M059J (cell line): ENCODE measurements at regions not wholly inside any gene's neighbourhood (a gene's known extent, or its start where the extent isn't known, plus 50 kb on each side); places are given as distances from the start of the nearest gene placed in this dataset.

Source experiments
- DNase-seq: peaks from one replicate; pipeline ENCODE4 v3.0.0-alpha.2; 2012; ENCODE audit warnings: low read depth

DNA sequence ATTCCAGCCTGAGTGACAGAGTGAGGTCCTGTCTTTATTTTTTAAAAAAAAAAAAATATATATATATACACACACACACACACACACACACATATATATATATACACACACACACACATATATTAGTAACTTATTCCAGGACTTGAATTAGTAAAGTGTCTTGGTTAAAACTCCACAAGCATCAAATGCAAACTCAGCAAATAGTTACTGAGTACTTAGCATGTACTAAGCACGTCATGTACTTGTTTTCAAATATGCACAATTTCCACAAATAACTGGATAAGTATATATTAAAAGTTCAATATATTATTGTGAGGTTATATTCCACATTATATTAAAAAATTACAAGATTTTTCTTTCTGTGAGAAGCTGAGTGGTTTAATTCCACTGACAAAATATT is 304.7 kb downstream of the ZEB2 start:
- DNase-seq = no peak

DNA sequence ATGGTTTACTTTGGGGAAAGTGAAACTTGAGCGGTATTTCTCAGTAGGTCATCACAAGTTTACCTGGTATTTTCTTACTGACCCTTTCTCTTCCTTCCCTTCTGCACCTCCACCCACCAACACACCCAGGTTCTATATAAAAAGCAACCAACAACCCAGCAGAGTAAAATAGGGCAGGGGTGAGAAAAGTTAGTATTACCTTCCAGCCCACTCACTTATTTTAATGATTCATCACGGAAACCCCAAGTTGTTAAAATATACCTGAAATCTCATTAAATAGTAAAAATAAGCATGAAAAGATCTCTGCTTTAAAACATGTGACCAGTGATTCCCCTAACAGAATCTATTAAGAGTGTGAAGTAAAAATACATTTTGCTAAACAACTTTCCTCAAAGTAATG is 306.1 kb downstream of the ZEB2 start:
- DNase-seq = no peak

DNA sequence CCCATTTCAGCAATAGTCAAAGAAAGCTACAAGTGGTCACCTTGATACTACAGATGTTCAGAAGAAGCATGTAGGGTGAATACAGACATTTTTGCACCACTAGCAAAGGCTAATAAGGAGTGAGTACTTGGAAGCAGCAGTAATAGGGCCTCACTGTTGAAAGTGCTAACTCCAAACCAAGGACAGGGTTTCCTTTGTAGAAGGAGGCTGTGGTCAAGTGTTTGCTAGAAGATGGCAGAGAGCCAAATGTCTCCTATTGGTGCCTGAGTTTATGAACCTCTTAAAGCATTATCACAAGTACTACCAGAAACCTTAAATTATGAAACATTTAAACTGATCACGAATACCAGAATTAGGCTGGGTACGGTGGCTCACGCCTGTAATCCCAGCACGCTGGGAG is 308.1 kb downstream of the ZEB2 start:
- peak; percentile 20 for DNase-seq

DNA sequence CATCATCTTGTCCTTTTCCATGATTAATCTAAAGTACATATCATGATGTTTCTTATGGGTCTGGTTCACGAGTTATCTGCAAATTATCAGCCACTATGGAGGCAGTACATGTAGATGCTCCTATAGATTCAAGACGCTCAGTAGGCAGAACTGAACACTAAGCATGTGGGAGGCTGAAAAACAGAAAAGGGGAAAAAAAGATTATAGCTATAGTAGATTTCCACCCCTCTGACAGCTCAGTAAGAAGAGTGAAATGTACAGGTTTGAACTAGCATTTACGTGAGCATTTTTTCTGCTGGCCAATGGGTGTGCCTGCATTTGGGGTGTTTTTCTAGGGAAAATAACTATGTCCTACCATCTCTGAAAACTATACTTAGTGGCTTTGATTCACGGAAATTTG is 308.9 kb downstream of the ZEB2 start:
- DNase-seq = no peak

DNA sequence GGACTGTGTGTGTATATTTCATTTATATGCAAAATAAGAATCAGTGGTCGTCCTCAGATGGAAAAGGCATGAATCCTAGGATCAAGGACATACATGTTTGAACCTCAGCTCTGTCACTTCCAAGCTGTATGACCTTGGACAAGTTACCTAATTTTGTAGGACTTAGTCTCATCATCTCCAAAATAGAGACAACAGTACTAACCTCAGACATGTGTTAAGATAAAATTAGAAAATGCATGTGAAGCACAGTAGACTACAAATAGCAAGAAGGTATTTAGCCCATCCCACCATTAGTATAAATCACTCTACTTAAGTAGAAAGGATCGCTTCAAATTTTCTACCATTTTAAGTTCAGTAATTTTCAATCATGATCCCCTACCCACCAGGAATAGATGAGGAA is 309.8 kb downstream of the ZEB2 start:
- DNase-seq = no peak

DNA sequence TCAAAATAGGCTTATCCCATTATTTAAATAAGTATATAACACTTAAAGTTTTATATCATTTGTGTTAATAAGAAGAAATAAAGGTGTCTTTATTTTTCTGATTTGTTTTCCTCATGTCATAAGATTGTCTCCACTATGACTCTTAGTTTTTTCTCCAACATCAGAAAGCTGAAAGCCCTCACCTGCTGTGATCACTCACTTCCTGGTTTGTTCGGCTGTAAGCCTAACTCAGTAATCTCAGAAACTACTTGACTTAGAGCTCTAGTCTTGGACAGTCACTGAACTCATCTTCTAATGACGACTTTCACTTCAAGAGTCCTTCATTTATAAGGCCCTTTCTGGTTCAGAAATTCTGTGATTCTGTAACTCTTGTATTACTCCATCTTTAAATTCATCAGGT is 311.0 kb downstream of the ZEB2 start:
- no peak for DNase-seq

DNA sequence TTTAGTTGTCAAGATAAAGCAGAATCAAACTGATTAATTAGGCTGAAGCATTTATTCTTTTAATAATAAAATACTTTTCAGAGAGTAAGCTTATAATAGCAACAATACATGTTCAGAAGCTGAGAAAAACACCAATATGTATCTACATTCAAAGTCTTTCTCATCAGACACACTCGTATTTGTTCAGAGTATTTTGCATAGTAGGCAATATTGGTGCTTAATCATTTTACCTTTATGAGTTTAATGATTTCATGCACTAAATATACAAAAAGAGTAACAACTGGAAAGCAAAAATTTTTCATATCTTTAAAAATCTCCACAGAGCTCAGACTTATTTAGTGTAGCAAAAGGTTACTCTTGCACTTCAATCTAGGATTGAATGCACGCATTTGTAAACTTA is 313.9 kb downstream of the ZEB2 start:
- DNase-seq = no peak

DNA sequence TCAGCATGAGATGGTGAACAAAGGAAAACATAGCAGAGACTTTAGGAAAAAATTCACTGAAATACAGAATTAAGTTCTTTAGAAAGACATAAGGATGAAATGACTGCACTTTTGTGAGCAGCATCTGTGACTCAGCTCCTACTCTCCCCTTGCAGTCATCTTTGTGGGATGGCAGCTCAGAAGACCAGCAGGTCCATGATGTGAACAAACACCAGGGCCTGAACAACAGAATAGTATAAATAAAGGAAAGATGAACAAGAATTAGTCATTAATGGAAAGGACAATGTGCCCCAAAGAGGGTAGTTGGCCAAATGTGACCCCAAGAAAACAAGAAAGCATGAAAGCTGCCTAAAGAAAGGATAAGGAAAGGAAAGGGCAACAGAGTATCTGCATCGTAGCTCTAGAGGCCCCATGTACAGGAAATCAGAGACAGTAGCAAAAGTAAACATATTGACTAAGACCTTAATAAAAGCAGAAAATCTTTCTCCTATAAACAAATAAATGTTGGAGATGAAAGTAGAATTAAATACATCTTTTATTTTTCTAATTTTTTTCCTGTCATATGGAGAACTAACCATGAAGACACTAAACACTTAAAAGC is 318.0 kb downstream of the ZEB2 start:
- DNase-seq = peak; percentile 49

DNA sequence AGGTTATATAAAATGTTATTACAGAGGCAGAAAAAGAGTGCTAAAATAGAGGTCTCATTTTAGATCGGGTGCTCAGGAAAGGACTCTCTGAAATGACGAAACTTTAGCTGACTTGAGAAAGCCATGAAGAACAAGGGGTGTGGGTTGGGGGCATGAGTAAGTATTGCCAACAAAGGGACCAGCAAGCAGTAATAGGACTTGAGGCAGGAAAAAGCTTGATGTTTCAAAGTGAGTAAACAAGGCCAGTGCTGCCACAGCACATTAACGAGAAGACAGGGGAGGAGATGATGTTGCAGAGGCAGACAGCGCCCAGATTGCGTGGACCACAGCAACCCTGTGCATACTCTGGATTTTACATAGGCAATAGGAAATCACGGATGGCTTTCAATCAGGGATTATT is 318.8 kb downstream of the ZEB2 start:
- DNase-seq = no peak

DNA sequence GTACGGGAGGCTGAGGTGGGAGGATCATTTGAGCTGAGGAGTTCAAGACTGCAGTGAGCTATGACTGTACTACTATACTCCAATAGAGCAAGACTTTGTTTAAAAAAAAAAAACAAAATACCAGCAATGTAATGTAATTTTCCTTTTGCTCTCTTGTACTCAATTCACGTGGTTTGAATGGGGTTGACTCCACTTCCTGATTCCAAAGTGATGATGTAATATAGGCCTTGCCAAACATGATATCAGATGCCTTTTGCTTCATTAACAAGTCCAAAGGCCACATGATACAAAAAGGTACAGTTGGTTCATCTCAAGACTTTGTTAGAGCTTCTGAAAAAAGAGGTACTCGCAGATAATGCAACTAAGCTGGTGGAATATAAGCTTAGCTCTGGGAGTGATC is 321.8 kb downstream of the ZEB2 start:
- DNase-seq = peak; percentile 78

DNA sequence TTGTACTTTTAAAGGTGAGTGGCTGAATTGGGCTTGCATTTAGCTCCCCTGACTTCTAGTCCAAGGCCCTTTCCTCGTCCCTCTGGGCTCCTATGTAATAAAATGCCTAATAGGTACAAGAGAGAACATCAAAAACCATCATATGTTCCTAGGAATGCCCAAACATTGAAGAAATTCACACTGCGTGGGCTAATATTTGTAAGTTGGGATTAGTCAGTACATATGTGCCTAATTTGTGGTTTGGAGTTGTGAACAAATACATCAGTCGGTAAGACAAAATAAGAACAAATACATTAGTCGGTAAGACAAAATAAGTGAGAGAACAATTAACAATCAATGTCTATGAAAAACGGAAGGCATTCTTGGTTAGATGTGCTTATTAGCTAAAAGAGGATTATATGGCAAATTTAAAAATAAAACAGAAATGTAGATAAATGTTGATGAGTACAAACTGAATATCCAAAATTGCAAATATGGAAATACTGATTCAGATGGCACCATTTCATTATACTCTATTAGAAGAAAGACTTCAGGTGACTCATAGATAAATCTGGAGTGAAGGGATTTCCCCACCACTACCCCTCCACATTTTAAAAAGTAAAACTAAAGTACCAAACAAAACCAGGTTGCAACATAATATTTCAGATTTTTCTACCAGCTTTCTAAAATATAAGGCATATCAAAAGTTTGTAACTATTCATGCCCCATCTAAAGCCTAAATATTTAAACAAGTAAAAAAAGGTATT is 325.4 kb downstream of the ZEB2 start:
- no peak for DNase-seq

DNA sequence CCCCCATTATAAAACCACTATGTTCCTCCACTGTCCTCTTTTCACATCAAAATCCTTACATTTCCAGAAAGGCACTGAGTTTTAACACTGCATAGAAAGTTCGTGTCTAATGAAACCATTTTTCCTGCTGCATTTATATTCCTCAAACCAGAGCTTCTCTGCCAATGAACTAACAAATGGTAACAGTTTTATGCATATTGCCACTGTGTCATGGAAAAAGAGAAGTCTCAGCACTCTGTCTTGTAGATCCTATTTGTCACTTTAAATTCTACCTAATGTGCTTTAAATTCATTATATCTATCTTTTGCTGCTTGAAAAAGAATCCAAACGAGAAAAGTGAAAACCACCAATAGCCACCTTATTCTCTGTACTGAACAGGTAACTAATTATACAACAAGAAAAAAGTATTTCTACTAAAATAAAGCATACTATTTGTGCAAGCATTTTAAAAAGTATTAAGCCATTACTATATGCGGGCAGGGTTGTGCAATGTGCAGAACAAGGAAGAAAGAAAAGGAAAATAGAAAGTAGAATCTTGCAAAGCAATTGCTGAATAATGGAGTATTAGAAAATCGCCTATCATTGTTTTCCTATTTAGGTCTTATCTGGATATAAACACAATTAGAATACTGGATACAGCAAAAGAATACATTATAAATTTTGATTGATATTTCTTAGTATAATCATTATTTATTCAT is 328.9 kb downstream of the ZEB2 start:
- no peak for DNase-seq

DNA sequence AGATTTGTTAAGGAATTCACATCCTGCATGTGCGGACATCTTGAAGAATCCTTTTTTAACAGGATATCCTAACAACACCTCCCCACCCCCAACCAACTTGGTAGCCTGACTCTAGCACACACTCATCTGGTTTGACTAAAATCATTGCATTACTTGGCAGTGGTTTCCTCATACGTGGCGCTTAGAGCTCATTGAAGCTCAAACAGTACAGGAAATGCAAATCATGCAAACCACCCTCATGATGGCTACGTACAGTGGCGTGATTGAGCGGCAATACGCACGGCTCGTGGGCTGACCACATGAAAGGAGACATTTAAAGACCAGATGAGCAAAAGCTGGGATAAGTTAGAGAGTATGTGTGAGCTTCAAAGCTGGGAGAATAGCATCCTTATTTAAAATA is 336.2 kb downstream of the ZEB2 start:
- no peak for DNase-seq

DNA sequence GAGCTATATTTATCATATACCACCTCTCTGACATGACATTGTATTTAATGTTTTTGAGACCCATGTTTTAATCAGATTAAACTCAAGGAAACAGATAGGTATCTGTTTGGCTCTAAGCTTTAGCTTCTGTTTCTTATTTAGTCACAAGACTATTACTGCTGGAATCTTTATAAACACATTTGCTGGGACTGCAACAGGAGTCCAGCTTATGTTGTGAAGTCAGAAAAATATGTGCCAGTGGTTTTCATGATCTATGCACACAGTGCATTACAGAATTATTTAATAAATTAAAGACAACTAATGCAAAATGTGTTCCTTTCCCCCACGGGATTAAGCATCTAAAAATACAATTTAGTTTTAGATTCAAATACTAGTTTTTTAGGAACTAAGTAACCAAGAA is 338.9 kb downstream of the ZEB2 start:
- no peak for DNase-seq

DNA sequence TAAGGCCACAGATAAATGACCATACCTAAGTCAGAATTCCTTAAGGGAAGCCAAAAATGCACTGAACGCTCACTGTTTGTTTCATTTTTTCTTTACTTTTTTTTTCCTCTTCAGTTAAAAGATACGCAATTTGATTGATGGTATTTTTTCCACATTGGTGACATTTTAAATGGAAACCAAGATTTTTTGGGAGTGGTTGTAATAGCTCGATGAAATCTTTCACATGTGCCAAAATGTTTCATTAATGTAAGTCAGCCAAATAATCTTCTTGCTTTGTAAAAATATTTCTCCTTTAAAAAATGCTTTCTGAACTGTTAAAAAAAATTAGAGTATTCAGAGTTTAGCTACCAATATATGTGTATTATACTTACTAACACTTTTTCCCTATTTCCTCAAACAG is 339.8 kb downstream of the ZEB2 start:
- DNase-seq = no peak

DNA sequence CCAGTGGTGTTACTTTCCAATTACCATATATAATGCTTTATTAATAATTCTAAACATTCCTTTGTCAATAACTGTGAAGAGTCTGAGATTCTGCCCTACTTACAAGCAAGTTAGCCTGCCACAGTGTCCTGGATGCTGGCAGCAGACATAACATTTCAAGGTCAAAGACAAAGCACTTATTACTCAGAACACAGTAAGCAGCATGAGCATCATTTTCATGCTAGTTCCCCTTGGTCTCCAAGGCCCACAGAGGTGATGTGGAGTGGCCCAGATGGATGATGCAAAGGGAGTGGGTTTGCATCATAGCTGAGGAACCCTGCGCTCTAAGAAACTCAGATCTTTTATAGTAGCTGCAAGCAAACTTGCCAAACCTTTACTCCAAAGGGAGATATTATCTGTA is 349.7 kb downstream of the ZEB2 start:
- DNase-seq = no peak

DNA sequence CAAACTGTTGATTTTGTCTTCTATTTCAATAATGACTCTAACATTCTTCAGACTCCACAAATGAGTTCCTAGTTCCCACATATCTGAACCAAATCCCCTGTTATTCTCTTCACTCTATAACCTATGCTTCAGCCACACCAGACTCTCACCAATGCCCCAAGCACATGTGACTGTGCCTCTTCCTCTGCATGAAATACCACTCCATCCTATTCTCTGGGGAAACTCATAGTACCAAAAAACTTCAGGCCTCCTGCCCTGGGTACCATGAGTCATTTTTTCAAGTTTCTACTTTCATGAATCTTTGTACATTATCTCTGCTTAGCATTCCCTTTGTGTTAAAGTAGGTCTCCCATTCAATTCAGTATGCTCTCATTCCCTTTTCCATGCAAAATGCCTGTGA is 353.2 kb downstream of the ZEB2 start:
- DNase-seq = no peak

DNA sequence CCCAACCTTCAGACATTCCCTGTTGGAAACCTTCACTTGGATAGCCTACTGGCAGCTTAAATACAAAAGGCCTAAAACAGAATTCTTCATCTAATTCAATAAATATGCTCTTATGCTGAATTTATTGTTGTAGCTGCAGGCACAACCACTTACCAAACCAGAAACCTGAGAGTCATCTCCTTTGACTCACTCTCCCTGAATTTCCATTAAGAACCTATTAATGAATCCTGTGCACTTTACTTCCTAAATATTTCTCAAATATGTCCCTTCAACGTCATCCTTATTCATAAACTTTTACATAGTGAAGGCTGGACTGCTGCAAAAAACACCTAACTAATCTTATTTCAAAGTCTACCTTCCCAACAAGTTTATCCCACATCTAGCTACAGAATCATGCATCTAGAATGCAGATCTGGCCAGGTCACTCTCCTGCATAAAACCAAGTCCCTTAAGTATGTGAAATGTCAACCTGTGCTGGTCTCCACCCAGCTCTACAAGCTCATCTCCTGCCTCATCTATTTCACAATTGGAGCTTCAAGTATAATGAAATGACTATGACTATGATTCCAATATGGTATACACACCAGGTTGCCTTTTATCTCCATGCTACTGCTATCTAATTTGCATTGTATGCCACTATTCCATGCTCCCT is 354.2 kb downstream of the ZEB2 start:
- DNase-seq = no peak

DNA sequence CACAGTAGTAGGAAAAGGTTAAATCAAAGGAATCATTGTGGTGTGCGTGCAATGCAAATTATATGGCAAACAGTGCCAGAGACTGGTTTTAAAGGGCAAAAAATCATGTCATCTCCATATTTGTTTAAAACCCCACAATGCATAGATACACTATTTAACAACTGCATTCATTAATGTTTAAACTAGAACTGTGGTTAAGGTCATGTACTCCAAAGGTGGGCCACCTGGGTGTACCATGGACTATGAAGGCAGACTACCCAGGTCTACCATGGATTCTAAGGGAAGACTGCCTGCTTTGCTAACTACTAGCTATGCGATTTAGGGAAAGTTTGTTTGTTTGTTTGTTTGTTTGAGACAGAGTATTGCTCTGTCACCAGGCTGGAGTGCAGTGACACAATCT is 356.3 kb downstream of the ZEB2 start:
- DNase-seq = no peak

DNA sequence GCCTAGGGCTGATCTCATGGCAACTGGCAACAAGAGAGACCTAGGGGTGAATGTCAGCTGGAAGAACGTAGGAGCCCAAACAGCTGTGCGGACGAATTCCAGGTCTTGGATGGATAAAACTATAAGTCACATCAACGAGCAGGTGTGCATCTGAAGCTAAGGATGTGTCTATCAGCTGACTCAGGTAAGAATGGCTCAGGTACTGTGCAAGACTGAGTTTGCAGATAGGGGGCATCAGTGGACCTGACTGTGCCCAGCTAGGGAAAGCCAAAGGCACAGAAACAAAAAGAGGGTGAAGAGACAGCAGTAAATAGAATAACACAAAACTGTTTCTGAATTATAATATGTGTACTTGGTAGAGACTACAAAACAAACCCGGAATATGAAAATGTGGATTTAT is 357.3 kb downstream of the ZEB2 start:
- DNase-seq = peak; percentile 11

DNA sequence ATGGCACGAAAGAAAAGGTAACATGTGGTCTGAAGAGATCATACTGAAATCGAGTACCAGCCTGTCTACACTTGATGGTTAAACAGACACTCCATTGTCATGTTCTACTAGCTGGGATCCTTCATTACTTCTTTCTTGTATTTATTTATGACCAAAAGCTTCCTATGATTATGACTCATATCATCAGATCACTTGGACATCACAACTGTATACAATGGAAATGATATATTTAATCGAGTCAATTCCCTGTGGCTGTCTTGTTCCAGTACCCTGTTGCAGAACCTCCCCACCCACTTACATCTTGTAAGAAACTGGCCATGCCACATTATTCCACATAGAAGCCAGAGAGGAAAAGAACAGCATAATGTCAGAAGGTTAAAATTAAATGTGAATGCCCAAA is 358.9 kb downstream of the ZEB2 start:
- no peak for DNase-seq

DNA sequence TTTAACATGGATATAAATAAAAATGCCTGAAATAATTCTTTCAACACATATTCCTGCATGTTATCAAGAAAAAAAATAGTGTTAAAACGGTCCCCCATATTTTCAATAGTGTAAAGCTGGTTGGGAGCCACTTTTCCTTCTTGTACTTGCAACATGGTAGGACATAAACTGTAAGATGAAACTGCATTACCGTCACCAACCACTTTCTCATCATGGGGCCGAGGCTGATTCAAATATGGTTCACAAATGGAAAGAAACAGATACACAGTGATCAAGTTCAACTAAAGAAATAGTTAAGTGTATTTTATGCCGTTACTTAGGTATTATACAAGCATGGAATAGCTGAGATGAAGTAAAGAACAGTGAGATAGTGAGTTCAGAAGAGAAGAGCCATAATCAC is 360.7 kb downstream of the ZEB2 start:
- no peak for DNase-seq

DNA sequence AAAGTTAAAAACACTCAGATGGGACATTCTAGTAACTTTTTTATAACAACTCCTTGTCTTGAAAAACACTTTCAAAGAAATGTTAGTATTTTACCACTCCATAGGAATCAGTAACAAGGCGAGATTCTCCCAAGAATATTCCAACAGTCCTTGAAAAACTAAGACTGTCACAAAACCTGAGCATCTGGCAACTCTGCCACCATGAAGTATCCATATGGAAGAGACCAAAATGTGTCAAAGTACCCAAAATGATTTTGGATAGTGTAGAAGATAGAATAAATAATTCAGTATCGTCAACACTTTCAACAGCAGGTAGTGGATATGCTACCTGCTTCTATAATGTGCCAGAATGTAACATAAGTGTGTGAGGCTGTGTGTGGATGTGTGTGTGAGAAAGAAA is 361.8 kb downstream of the ZEB2 start:
- no peak for DNase-seq
